ENCODE measurements at regions not wholly inside any gene's neighbourhood (a gene's known extent, or its start where the extent isn't known, plus 50 kb on each side); places are given as distances from the start of the nearest gene placed in this dataset.
"Not testable (repeated sequence)": the region's sequence is repeated elsewhere in the genome, so short reads cannot be mapped to it uniquely, and the experiment has no call there.

DNA sequence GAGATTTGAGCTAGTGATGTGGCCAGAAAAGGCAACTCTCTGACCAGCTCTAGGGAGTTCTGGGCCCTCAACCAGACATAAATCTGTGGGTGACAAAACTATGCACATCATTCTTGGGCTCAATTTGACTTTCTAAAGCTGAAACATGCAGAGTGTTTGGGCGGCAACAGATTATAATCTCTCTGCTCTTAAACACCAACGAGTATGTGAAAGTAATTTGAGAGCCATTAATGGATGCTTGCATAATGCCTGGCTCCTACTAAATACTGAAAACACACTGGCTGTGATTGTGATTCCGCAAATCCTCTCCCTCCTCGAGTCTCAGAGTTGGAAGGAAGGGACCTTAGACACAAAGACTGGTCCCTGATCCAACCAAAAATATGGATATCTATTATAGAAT is 186.7 kb downstream of the UACA start:
- no peak for DNase-seq

DNA sequence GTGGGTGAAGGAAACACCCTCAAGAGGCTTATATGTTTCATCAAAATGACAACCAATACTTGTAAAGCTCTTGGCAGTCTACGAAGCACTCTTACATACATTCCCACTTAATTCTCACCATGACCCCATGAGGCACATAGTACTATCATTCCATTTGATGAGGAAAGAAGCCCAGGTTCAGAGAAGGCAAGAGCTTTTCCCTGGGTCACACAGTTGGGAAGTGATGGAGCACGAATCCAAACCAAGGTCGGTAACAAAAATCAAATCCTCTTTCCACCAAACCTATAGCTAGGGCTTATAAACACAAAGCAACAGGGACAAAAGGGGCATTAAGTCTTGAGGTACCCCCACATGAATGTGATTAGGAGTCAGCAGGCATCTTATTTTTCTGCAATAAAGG is 187.1 kb downstream of the UACA start:
- DNase-seq = no peak

DNA sequence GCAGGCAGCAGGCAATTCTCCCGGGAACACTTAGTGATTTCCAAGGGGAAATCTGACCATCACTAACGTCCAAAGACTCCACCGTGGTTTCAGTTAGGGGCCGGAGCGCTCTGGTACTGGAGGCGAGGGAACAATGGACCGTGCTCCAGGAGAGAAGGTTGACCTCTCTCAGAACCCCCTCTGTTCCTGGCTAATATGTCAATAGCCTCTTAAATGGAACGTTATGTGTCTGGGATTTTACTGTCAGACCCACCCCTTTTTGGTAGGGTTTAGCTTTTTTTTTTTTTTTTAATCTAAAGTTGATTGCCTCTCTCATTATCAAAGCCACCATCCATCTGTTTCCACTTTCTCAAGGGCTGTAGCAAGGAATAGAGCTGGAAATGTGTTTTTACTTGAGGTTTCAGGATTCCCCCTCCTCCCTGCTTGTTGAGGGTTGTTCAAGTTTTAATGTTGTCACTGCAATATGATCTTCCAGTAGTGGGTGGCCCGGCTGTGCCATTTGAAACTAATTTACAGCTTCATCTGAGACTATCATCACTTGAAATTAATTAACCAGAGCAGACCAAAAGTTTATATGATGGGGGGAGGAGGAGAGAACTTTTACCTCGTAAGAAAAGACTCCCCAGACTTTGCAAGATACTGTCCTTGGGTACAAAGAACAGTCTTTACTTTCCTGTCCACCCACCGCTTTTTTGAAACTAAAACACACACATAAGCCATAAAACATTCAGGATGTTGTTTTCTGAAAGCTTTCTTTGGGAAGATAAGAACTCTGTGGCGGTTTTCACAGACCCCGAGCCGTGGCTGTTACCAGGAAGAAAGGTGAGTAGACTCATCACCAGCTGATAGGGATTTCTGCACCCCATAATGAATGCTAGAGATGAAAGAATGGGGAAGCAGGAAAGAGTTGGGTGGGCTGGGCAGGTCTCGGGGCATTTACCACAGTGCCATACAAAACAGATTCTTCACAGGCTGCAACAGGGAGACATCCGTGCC is 187.8 kb downstream of the UACA start:
- DNase-seq = peak; percentile 78 to 87 (median 86)

DNA sequence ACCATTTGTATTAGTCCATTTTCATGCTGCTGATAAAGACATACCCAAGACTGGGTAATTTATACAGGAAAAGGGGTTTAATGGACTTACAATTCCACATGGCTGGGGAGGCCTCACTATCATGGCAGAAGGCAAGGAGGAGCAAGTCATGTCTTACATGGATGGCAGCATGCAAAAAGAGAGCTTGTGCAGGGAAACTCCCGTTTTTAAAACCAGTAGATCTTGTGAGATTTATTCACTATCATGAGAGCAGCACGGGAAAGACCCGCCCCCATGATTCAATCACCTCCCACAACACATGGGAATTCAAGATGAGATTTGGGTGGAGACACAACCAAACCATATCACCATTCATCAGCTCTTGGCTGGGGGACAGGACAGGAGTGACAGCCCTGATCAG is 189.0 kb downstream of the UACA start:
- DNase-seq = not testable (repeated sequence)

DNA sequence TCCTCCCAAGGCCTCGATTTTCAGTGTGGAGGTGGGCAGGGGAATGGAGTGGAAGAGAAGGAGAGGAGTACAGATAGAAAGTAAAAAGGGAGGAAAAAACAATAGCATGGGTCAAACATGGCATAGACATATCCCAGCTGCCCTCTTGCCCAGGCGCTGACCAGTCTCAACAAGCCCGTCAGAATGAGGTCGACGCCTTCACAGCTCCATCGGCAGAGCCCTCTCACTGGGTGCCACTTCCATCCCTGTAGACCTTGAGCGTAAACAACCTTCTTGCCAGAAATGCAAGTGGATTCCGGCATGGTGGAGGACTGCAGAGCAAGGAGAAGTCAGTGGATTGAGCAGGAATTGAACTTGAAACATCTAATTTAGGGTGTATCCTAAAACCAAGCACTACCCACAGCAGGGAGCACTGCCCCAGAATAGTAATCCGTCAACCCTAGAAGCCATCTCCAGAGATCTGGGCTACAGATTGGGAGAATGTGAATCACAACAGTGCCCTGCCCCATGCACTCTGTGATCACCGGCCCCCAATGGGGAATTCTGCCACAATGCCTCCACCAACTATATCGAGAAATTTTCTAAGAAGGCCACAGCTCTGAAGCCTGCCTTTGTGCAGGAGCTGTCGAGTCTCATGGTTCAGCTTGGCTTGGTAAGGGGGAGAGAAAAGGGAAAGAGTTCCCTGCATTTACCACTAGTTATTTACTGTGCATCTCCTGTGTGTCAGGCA is 190.1 kb downstream of the UACA start:
- no peak for DNase-seq

DNA sequence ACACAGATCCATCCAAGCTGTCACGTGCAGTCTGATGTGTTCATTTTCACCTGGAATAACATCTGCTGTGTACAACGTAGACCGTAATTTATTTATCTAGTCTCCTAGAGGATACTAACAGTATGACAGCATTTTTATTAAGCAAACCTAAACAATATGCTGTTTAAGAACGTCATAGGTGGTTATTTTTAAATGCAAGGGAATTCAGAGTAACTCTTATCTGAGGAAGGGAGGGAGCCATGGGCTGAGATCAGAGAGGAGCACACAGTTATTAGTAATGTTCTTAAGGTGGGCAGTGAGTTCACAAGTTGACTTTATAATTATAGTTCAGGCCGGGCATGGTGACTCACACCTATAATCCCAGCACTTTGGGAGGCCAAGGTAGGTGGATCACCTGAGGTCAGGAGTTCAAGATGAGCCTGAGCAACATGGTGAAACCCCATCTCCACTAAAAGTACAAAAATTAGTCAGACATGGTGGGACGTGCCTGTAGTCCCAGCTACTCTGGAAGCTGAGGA is 193.6 kb downstream of the UACA start:
- DNase-seq = no peak

DNA sequence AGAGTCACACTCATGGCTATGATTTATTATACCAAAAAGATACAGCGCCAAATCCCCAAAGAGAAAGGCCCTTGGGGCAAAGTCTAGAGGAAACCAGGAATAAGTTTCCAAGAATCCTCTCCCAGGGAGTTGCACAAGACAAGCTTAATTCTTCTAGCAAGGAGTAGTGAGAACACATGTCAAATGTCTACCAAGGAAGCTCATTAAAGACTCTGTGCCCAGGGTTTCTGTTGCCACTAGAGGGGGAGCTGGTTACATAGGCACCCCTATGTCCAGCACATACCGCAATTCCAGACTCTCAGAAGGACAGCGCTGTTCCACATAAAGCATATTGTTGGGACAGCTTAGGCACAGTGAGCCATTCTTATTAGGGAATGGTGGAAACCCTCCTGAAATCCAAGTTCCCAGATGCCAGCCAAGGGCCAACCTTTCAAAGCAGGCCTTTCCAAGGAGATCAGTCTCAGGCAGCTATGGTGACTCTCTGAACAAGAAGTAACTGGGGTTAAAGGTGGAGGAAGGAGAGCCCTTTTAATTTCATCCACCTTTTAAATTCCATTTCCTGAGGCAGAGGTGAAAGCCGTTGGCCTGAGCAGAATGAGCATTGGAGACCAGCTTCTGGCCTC is 194.2 kb downstream of the UACA start:
- peak in 2 of 3 donors; percentile 33 to 63 for DNase-seq

DNA sequence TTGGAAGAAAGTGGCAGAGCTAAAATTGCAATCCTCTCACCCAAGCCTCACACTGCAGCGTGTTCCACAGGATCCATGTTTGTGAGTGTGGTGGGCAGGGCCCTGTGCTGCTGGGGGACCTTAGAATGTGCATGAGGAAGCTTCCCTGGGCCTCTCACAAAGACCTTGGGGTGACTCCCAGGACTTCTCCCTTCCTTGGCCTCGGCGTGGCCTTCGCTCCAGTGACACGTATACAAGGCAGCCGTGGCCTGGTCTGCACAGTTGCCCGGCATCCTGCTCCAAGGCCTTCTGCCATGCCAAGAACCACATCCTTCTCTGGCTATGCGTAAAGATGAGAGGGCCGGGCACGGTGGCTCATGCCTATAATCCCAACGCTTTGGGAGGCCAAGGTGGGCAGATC is 196.4 kb downstream of the UACA start:
- DNase-seq = no peak

DNA sequence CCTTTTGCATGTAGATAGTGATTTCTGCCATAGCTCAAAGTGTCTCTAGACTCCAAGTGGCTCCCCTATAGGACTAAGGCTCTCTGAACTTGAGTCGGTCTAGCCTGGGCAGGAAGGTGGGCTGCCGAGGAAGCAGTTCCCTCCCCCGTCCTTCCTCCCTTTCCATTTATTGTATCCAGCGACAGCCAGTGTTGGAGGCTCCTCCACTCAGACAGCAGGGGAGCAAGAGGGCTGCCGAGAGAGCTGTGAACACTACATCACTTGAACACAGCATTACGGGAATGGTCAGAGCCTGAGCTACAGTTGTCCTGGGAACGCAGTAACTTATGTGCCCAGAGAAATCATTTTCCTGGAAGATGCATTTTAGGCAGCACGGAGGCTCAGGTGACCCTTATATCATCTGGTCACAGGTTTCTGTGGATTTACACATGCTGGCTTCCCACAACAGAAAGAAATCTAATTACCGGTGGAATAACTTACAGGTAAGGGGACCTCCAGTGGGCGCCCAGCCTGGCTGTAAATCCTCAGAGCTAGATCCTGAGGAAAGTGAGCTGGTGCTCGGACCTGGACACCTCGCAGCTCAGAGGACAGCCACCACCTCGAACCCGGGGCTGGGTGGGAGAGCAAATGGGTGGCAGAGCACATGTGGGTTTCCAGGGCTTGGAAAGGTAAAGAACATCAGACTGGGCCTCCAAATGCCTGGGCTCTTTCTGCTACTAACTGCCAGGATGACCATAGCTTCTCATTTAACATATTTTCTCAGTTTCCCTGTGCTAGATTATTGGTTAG is 197.1 kb downstream of the UACA start:
- peak in 1 of 3 donors; percentile 63 for DNase-seq

DNA sequence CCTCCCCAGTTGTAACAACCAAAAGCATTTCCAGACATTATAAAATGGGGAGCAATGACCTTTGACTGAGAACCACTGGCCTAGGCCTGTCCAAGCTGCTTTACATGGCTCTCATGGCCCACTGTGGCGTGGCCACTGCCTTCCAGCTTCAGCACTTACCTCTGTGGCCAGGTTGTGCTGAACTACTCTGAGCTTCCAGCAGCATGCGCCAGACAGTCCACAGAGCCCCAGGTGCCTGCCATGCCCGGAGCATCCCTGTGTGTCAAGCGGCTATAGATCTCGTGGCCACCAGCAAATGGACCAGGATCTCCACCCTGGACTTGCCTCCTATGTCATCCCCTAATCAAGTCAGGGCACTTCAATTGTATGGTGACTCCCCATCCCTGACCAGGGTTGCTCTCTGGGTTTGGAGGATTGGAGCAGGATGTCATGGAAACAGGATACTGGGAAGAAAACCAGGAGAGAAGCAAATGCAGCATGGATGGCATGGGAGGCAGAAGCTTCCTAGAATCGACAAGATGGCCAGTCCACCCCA is 199.7 kb downstream of the UACA start:
- DNase-seq = no peak

DNA sequence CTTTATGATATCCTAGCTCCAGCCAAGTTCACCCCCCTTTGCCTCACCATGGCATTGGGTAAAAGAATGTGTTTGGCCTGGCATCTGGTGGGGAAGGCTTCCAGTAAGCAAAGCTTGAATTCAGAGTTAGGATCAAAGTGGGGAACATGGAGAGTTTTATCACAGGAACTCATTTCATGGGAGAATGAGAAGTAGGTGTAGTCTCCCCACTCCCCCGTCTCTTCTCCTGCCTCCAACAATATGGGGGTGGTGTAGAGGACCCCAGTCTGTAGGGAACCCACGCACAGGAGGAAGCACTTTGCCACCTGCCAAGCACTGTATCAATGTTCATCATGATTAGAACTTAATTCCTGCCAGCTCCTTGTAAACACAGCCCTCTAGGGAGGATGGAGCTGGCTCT is 200.5 kb downstream of the UACA start:
- no peak for DNase-seq

DNA sequence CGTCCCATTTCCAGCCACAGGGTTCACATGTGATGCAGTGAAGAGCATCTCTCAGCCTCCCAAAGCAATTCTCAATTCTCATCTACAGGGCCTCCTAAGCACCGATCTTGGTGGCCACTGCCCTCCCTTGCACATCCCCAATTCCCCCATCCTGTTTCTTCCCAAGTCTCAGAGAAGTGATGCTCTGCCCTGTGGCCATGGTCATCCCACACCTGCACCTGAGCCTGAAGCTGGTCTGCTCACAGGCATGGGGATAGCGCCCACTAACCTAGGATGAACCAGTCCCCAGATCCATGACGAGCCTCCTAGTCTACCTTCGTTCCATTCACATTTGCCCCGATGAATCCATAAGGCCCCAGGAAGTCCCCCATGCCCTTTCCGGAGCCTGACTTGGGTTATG is 201.5 kb downstream of the UACA start:
- DNase-seq = no peak

DNA sequence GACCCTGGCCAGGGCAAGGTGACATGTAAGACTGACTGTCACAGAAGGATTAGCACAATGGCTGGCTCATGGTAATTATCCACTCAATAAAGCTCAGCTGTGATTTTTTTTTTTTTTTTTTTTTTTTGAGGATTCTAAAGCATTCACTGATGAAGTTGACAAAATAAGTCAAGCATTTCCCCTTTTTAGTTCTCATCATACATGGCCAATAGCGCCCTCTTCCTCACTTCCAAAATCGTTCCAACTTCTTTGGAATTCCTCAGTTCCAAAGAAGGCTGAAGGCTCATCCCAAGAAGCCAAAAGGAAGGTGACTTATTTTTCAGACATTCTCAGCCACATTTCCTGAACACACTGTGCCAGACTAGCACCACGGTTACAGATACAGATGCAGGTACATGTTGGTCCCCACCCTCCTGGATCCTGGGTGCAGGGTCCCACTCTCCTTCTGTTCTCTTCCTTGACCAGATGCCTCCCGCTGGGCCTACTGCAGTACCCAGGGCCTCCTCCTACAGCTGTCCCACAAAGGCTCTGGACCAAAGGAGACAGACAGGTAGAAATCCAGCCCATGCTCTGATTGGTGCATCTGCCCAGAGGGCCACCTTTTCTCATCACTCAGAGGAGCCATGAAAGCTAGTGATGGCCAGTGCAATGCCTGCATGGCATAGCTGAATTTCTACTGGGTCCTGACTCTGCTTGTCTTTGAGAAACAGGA is 202.6 kb downstream of the UACA start:
- no peak for DNase-seq

DNA sequence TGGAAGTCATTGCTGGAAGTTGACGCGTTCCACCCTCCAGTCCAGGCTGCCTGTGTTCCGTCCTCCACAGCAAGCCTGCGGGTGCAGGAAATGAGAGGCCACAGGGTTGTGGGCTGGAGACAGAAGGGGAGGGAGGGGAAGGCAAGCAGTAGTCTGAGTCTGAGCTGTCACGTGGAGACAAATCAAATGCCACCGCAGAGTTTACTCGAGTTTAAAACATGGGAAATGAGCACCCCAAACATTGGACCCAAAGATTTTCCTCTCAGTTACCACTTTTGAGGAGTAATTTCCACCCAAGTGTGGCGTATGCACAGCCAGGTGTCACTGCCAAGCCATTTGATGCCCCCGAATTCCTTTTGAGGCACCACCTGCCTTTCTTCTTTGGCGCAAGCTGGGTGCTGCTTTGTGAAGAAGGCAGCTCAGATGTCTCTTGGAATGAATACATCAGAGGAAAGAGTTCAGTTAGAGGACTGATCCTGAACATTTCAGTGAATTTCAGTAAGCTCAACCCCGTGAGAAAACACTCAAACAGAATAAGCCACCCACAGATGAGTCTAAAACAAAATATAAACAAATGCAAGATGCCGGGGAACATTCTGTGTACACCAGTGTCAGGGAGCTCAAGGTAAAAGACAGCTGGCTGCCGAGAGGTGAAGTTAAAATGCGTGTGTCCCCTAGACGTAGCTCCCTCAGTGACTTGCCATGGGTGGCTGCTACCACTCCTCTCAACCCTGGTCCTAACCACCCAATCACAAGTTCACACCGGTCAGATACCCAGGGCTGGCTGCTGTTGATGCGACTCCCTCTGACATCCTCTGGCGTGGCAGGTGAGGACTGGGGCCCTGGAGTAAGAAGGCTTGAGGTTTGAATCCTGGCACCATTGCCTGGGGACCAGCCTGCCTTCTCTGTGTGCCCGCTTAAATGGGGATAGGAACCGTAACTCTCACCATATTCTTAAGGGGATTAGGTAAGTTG is 203.8 kb downstream of the UACA start:
- DNase-seq = peak in 1 of 3 donors; percentile 68

DNA sequence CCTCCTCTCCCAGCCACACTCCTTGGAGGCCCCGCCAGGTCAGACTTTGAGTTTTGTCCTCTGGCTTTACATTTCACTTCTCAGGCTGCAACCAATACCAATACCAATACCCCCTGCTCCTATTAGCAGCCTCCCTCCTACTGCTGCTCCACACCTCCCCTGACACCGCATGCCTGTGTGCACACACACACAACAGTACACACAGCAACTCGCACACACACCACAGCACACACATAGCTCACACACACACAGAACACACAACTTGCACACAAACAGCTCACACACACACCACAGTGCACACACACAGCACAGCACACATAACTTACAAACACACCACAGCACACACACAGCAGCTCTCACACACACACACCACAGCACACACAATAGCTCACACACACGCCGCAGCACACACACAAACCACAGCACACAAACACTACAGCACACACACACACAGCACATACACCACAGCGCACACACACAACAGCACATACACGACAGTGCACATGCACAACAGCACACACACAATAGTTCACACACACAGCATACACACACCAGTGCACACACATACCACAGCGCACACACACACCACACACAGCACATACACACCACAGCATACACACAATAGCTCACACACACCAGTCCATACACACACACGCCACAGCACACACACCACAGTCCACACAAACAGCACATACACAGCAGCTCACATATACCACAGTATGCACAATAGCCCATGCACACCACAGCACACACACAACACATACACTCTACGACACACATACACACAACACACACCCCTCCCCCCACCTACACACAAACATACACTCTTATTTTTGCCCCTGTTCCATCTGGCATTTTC is 204.7 kb downstream of the UACA start:
- no peak for DNase-seq

DNA sequence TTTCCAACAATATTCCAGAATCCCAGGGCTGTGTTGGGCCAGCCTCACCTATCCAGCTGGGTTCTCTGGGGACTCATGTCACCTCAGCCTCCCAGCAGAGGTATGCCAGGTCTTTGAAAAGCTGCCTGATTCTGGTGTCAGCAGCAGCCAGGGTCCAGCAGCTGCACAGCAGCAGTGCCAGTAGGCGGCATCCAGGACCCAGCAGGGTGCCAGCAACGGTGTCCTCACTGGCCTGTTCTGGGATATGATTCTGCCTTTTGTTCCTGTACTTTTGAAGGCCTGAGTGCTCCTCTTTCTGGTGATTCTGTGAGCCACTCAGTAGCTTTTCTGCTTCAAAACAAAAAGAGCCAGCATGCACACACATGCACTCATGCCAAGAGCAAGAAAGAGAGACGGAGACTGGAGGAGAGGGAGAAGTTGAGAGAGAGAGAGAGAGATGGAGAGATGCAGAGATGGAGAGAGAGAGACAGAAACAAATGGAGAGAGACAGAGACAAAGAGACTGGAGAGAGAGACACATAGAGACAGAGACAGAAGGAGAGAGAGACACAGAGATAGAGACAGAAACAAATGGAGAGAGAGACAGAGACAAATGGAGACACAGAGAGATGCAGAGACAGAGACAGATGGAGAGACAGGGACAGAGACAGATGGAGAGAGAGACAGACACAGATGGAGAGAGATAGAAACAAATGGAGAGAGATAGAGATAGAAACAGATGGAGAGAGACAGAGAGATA is 205.7 kb downstream of the UACA start:
- DNase-seq = no peak

DNA sequence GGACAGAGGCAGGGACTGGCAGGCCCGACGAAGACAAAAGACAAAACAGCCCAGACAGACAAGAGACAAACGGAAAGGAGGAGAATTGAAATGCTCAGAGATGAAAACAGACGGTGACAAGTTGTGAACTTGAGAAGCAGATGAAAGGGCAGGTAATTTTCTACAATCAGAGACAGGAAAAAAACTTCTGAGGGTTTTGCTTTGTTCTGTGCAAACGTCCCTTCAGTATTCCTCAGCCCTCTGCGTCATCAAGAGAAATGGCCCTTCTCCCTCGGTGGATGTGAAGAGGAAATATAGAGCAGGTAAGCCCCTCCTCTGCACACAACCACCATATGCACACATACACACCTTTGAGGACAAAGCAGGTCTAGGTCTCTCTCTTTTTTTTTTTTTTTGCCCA is 206.6 kb downstream of the UACA start:
- no peak for DNase-seq

All from muscle of back (tissue), 3 donors.